H9 (cell line): ENCODE measurements at regions not wholly inside any gene's neighbourhood (a gene's known extent, or its start where the extent isn't known, plus 50 kb on each side); places are given as distances from the start of the nearest gene placed in this dataset.

Experiments used
- DNase-seq: peaks from one replicate; pipeline ENCODE4 v3.0.0-alpha.2; 2017
- H2AFZ ChIP-seq: one replicate; pipeline ENCODE4 v1.6.1; 2013; ENCODE audit warnings: mild to moderate bottlenecking, low read length, control low read depth, moderate library complexity
- H2AK5ac ChIP-seq: 2 replicates; pipeline ENCODE4 v1.6.1; 2013; ENCODE audit warnings: low read length, control low read depth, mixed read lengths; ENCODE audit not compliant: insufficient read length
- H2BK120ac ChIP-seq: one replicate; pipeline ENCODE4 v1.6.1; 2013; ENCODE audit warnings: low read depth, mild to moderate bottlenecking, low read length, control low read depth, inconsistent platforms; ENCODE audit not compliant: poor library complexity, severe bottlenecking
- H2BK12ac ChIP-seq: 2 replicates; pipeline ENCODE4 v1.6.1; 2013; ENCODE audit warnings: low read length, control low read depth, mixed read lengths, low read depth; ENCODE audit not compliant: insufficient read length
- H2BK15ac ChIP-seq: 2 replicates; pipeline ENCODE4 v1.6.1; 2013; ENCODE audit warnings: low read depth, low read length, control low read depth
- H2BK20ac ChIP-seq: one replicate; pipeline ENCODE4 v1.6.1; 2013; ENCODE audit warnings: low read depth, mild to moderate bottlenecking, low read length, control low read depth, inconsistent platforms; ENCODE audit not compliant: poor library complexity, severe bottlenecking
- H2BK5ac ChIP-seq: 2 replicates; pipeline ENCODE4 v1.6.1; 2013; ENCODE audit warnings: low read length, control low read depth, mixed read lengths; ENCODE audit not compliant: insufficient read length
- H3K14ac ChIP-seq: 2 replicates; pipeline ENCODE4 v1.6.1; 2013; ENCODE audit warnings: low read length, control low read depth; ENCODE audit not compliant: insufficient read depth
- H3K18ac ChIP-seq: 2 replicates; pipeline ENCODE4 v1.6.1; 2013; ENCODE audit warnings: low read depth, mild to moderate bottlenecking, mixed read lengths, low read length, control low read depth; ENCODE audit not compliant: insufficient read length
- H3K23ac ChIP-seq: 2 replicates; pipeline ENCODE4 v1.6.1; 2013; ENCODE audit warnings: low read length, control low read depth, mixed read lengths, low read depth; ENCODE audit not compliant: insufficient read length
- H3K23me2 ChIP-seq: 2 replicates; pipeline ENCODE4 v1.6.1; 2013; ENCODE audit warnings: low read depth, mild to moderate bottlenecking, mixed read lengths, low read length, control low read depth; ENCODE audit not compliant: insufficient read length, poor library complexity, severe bottlenecking
- H3K27ac ChIP-seq: 2 replicates; pipeline ENCODE4 v1.5.1; 2013; ENCODE audit warnings: low read length, control low read depth, mixed read lengths, low read depth; ENCODE audit not compliant: insufficient read length
- H3K27me3 ChIP-seq: 2 replicates; pipeline ENCODE4 v1.6.1; 2013; ENCODE audit warnings: low read length, control low read depth, inconsistent platforms; ENCODE audit not compliant: insufficient read depth
- H3K4ac ChIP-seq: 2 replicates; pipeline ENCODE4 v1.6.1; 2013; ENCODE audit warnings: low read depth, mild to moderate bottlenecking, control low read depth, inconsistent platforms, low read length, moderate library complexity
- H3K4me1 ChIP-seq: 2 replicates; pipeline ENCODE4 v1.6.1; 2013; ENCODE audit warnings: low read length, control low read depth, inconsistent platforms; ENCODE audit not compliant: insufficient read depth
- H3K4me2 ChIP-seq: 2 replicates; pipeline ENCODE4 v1.6.1; 2013; ENCODE audit warnings: low read length, control low read depth, mixed read lengths; ENCODE audit not compliant: insufficient read length, insufficient read depth
- H3K56ac ChIP-seq: 2 replicates; pipeline ENCODE4 v1.6.1; 2013; ENCODE audit warnings: low read depth, mild to moderate bottlenecking, mixed read lengths, low read length, control low read depth; ENCODE audit not compliant: insufficient read length
- H3K79me1 ChIP-seq: 2 replicates; pipeline ENCODE4 v1.6.1; 2013; ENCODE audit warnings: low read depth, mild to moderate bottlenecking, moderate library complexity, low read length, control low read depth, inconsistent platforms; ENCODE audit not compliant: insufficient read depth, poor library complexity, severe bottlenecking
- H3K79me2 ChIP-seq: 2 replicates; pipeline ENCODE4 v1.6.1; 2013; ENCODE audit warnings: low read length, control low read depth, inconsistent platforms; ENCODE audit not compliant: insufficient read depth
- H3K9ac ChIP-seq: 2 replicates; pipeline ENCODE4 v1.6.1; 2013; ENCODE audit warnings: low read length, control low read depth, mixed read lengths; ENCODE audit not compliant: insufficient read length; ENCODE audit errors: extremely low read depth
- H3K9me3 ChIP-seq: one replicate; pipeline ENCODE4 v1.6.1; 2013; ENCODE audit warnings: low read depth, low read length, inconsistent platforms; ENCODE audit not compliant: control insufficient read depth
- H3T11ph ChIP-seq: one replicate; pipeline ENCODE4 v1.6.1; 2013; ENCODE audit warnings: mild to moderate bottlenecking, low read length, control low read depth, inconsistent platforms
- H4K20me1 ChIP-seq: one replicate; pipeline ENCODE4 v1.6.1; 2013; ENCODE audit not compliant: control insufficient read depth, insufficient read length, insufficient read depth
- H4K5ac ChIP-seq: 2 replicates; pipeline ENCODE4 v1.6.1; 2013; ENCODE audit warnings: low read depth, mild to moderate bottlenecking, mixed read lengths, low read length, control low read depth; ENCODE audit not compliant: insufficient read length
- H4K8ac ChIP-seq: replicated peaks from 2 replicates; pipeline ENCODE4 v1.6.1; 2013; ENCODE audit warnings: low read length, control low read depth, mixed read lengths, low read depth; ENCODE audit not compliant: insufficient read length
- H4K91ac ChIP-seq: 2 replicates; pipeline ENCODE4 v1.6.1; 2013; ENCODE audit warnings: low read depth, mild to moderate bottlenecking, moderate library complexity, mixed read lengths, low read length, control low read depth; ENCODE audit not compliant: insufficient read length
- H3K27ac Mint-ChIP-seq, 3 experiments: 2 replicates in 2 of 3; 3 replicates in 1 of 3; pipeline ENCODE4 v1.8.0; 2020 to 2021; ENCODE audit warnings: mixed read lengths in 3 of 3, mild to moderate bottlenecking in 1 of 3, moderate library complexity in 1 of 3
- H3K27me3 Mint-ChIP-seq: 2 replicates; pipeline ENCODE4 v1.8.0; 2021; ENCODE audit warnings: low read depth, mild to moderate bottlenecking, moderate library complexity, mixed read lengths
- H3K36me3 Mint-ChIP-seq, 3 experiments: 2 replicates in 2 of 3; 3 replicates in 1 of 3; pipeline ENCODE4 v1.8.0; 2020 to 2021; ENCODE audit warnings: low read depth in 3 of 3, mixed read lengths in 3 of 3; ENCODE audit not compliant: insufficient read depth in 1 of 3
- H3K4me1 Mint-ChIP-seq, 2 experiments: 2 replicates each; pipeline ENCODE4 v1.8.0; 2020; ENCODE audit warnings: mixed read lengths in 2 of 2
- H3K4me3 Mint-ChIP-seq, 2 experiments: 2 replicates in 1 of 2; 3 replicates in 1 of 2; pipeline ENCODE4 v1.8.0; 2020 to 2021; ENCODE audit warnings: mild to moderate bottlenecking in 2 of 2, mixed read lengths in 2 of 2, moderate library complexity in 1 of 2
- H3K9me3 Mint-ChIP-seq, 2 experiments: 2 replicates in 1 of 2; 3 replicates in 1 of 2; pipeline ENCODE4 v1.8.0; 2020; ENCODE audit warnings: mild to moderate bottlenecking in 2 of 2, mixed read lengths in 2 of 2, moderate library complexity in 1 of 2
- CTCF ChIP-seq: fragments of 200-600 bp; sonication (generic); conservative IDR thresholded peaks from 3 replicates; pipeline ENCODE4 v1.8.0; 2021; ENCODE audit warnings: antibody characterized with exemption, mild to moderate bottlenecking
- WGBS: extraction: QIAGEN DNeasy Blood & Tissue Kit; methylation state at CpG from one replicate; pipeline ENCODE4 v1.1.7; 2013; ENCODE audit warnings: missing lambda C conversion rate, low lambda C conversion rate, mixed read lengths; ENCODE audit not compliant: insufficient read length; ENCODE audit errors: extremely low coverage; 5-methylcytosine and 5-hydroxymethylcytosine counted together

DNA sequence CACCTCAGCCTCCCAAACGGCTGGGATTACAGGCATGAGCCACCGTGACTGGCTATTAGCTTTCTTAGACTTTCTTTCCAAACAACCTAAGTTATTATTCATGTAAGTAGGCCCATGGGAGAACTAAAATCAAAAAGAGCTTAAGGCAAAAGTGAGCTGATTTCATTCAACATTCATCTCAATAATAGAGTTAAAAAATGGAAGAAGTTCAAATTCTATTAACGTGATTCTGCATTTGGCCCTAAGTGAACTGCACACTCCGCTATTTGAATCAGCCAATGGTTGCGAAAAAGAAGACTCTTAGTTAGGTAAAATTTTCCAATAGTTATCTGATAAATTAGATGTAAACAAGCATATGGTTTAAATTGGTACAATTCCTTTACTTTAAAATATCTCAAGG, 68.6 kb upstream of the WARS2 start:
- H3K4me1 Mint-ChIP-seq, result no peaks in the 10 kb centered on the region
- Histone ChIP-seq H4K8ac (no peak overlapping the region), H2BK15ac (no peak overlapping the region), H3K4ac (no peak overlapping the region), H3K23ac (no peak overlapping the region), H3K27me3 (no peaks in the 10 kb centered on the region), H3K14ac (no peak overlapping the region), H4K20me1 (no peaks in the 10 kb centered on the region), H2BK20ac (no peak overlapping the region), H3K23me2 (no peaks in the 10 kb centered on the region), H3K79me2 (no peaks in the 10 kb centered on the region), H3T11ph (no peak overlapping the region), H2BK5ac (no peak overlapping the region), H3K27ac (no peak overlapping the region), H3K4me2 (no peak overlapping the region), H3K18ac (no peak overlapping the region), H3K9ac (no peak overlapping the region), H3K56ac (no peak overlapping the region), H2BK12ac (no peak overlapping the region), H2BK120ac (no peak overlapping the region), H3K4me1 (no peaks in the 10 kb centered on the region), H2AFZ (no peak overlapping the region), H2AK5ac (no peak overlapping the region), H3K79me1 (no peaks in the 10 kb centered on the region), H4K91ac (no peak overlapping the region), H4K5ac (no peak overlapping the region), H3K9me3 (no peaks in the 10 kb centered on the region)
- no peaks in the 10 kb centered on the region for H3K27me3 Mint-ChIP-seq
- no peak for TF ChIP-seq CTCF
- no peaks in the 10 kb centered on the region for H3K36me3 Mint-ChIP-seq
- no peak for DNase-seq
- WGBS, result no CpG with 5 or more reads among the region's 5 CpGs
- no peak overlapping the region for H3K27ac Mint-ChIP-seq
- H3K9me3 Mint-ChIP-seq, result no peaks in the 10 kb centered on the region; a peak in 2 of 5 replicates
- H3K4me3 Mint-ChIP-seq, result no peak overlapping the region
